Liver (tissue), 8 donors: ENCODE measurements at regions not wholly inside any gene's neighbourhood (a gene's known extent, or its start where the extent isn't known, plus 50 kb on each side); places are given as distances from the start of the nearest gene placed in this dataset.

Source experiments
- DNase-seq: peaks from one replicate; pipeline ENCODE4 v3.0.0-alpha.2; 2017; ENCODE audit warnings: low spot score
- H3K27ac ChIP-seq, 2 donors: one replicate each; pipeline ENCODE4 v1.7.0; 2013; ENCODE audit warnings: inconsistent platforms in 2 of 2, low read length in 2 of 2, control low read depth in 1 of 2, low read depth in 1 of 2, mild to moderate bottlenecking in 1 of 2
- H3K27me3 ChIP-seq, 4 donors: one replicate each; pipeline versions ENCODE4 v1.6.1 to v1.7.0; 2013; ENCODE audit warnings: low read length in 3 of 4, inconsistent platforms in 1 of 4, mild to moderate bottlenecking in 1 of 4, moderate library complexity in 1 of 4; ENCODE audit not compliant: control insufficient read depth in 4 of 4, insufficient read depth in 4 of 4
- H3K36me3 ChIP-seq, 4 donors: one replicate each; pipeline versions ENCODE4 v1.6.1 to v1.7.0; 2013; ENCODE audit warnings: low read length in 3 of 4, mild to moderate bottlenecking in 3 of 4, low read depth in 1 of 4, moderate library complexity in 1 of 4; ENCODE audit not compliant: control insufficient read depth in 4 of 4, insufficient read depth in 3 of 4
- H3K4me1 ChIP-seq, 4 donors: one replicate each; pipeline versions ENCODE4 v1.6.1 to v1.7.0; 2013; ENCODE audit warnings: low read length in 3 of 4, mild to moderate bottlenecking in 3 of 4, moderate library complexity in 1 of 4; ENCODE audit not compliant: control insufficient read depth in 4 of 4, insufficient read depth in 4 of 4
- H3K4me3 ChIP-seq, 3 donors: one replicate each; pipeline versions ENCODE4 v1.6.1 to v1.7.0; 2013; ENCODE audit warnings: low read length in 3 of 3, control low read depth in 1 of 3, low read depth in 1 of 3, mild to moderate bottlenecking in 1 of 3
- H3K9ac ChIP-seq, 2 donors: one replicate each; pipeline ENCODE4 v1.7.0; 2013; ENCODE audit warnings: low read length in 2 of 2, mild to moderate bottlenecking in 2 of 2, moderate library complexity in 2 of 2, control low read depth in 1 of 2, low read depth in 1 of 2
- H3K9me3 ChIP-seq, 4 donors: one replicate each; pipeline versions ENCODE4 v1.6.1 to v1.7.0; 2013; ENCODE audit warnings: low read length in 3 of 4; ENCODE audit not compliant: control insufficient read depth in 4 of 4
- CTCF ChIP-seq: fragments of 150-350 bp; IDR thresholded peaks from 2 replicates; pipeline ENCODE4 v1.5.1; 2017; ENCODE audit warnings: improper control_type of control experiment, low read depth, low read length; ENCODE audit not compliant: missing input control
- EGR1 ChIP-seq, 2 donors: IDR thresholded peaks; 2 replicates each; pipeline ENCODE4 v1.6.1; 2016 to 2018; ENCODE audit warnings: antibody characterized with exemption in 2 of 2, low read depth in 2 of 2
- FOXA1 ChIP-seq: IDR thresholded peaks from 2 replicates; pipeline ENCODE4 v1.6.1; 2016; ENCODE audit warnings: antibody characterized with exemption
- FOXA2 ChIP-seq: IDR thresholded peaks from 2 replicates; pipeline ENCODE4 v1.6.1; 2016; ENCODE audit warnings: antibody characterized with exemption
- GABPA ChIP-seq, 2 donors: IDR thresholded peaks in 1 of 2; conservative IDR thresholded peaks in 1 of 2; 2 replicates each; pipeline ENCODE4 v1.6.1; 2016; ENCODE audit warnings: antibody characterized with exemption in 2 of 2, mild to moderate bottlenecking in 1 of 2, moderate library complexity in 1 of 2
- HNF4A ChIP-seq, 2 donors: conservative IDR thresholded peaks; 2 replicates each; pipeline ENCODE4 v1.6.1; 2016; ENCODE audit warnings: antibody characterized with exemption in 2 of 2, mild to moderate bottlenecking in 2 of 2
- HNF4G ChIP-seq: IDR thresholded peaks from 2 replicates; pipeline ENCODE4 v1.6.1; 2016; ENCODE audit warnings: antibody characterized with exemption
- JUND ChIP-seq, 2 donors: IDR thresholded peaks; 2 replicates each; pipeline ENCODE4 v1.6.1; 2016; ENCODE audit warnings: antibody characterized with exemption in 2 of 2
- MAX ChIP-seq: IDR thresholded peaks from 2 replicates; pipeline ENCODE4 v1.6.1; 2016; ENCODE audit warnings: antibody characterized with exemption
- NR2F2 ChIP-seq: IDR thresholded peaks from 2 replicates; pipeline ENCODE4 v1.6.1; 2016; ENCODE audit warnings: antibody characterized with exemption
- RAD21 ChIP-seq, 2 donors: IDR thresholded peaks; 2 replicates each; pipeline ENCODE4 v1.6.1; 2016; ENCODE audit warnings: antibody characterized with exemption in 2 of 2, mild to moderate bottlenecking in 2 of 2
- RXRA ChIP-seq, 2 donors: IDR thresholded peaks; 2 replicates each; pipeline ENCODE4 v1.6.1; 2017 to 2018; ENCODE audit warnings: antibody characterized with exemption in 2 of 2, mild to moderate bottlenecking in 1 of 2
- SP1 ChIP-seq: IDR thresholded peaks from 2 replicates; pipeline ENCODE4 v1.6.1; 2018; ENCODE audit warnings: antibody characterized with exemption, mild to moderate bottlenecking
- TAF1 ChIP-seq: conservative IDR thresholded peaks from 2 replicates; pipeline ENCODE4 v1.6.1; 2016; ENCODE audit warnings: antibody characterized with exemption, mild to moderate bottlenecking
- YY1 ChIP-seq: IDR thresholded peaks from 2 replicates; pipeline ENCODE4 v1.6.1; 2016; ENCODE audit warnings: antibody characterized with exemption, mild to moderate bottlenecking
- WGBS: extraction: QIAGEN DNeasy Blood & Tissue Kit; methylation state at CpG from one replicate; pipeline ENCODE4 v1.1.7; 2013; 5-methylcytosine and 5-hydroxymethylcytosine counted together
- TF ChIP-seq, protein P1 (sequence below): IDR thresholded peaks from 2 replicates; pipeline ENCODE4 v1.6.1; 2016; ENCODE audit warnings: antibody characterized with exemption
- TF ChIP-seq, protein P2 (sequence below): IDR thresholded peaks from 2 replicates; pipeline ENCODE4 v1.6.1; 2016; ENCODE audit warnings: antibody characterized with exemption, mild to moderate bottlenecking
- TF ChIP-seq, protein P3 (sequence below): IDR thresholded peaks from 2 replicates; pipeline ENCODE4 v1.6.1; 2016; ENCODE audit warnings: antibody characterized with exemption
- donor health status: healthy.
- donor health status: healthy.
- donor health status: healthy.
- donor health status: healthy.
- donor health status: healthy.

DNA sequence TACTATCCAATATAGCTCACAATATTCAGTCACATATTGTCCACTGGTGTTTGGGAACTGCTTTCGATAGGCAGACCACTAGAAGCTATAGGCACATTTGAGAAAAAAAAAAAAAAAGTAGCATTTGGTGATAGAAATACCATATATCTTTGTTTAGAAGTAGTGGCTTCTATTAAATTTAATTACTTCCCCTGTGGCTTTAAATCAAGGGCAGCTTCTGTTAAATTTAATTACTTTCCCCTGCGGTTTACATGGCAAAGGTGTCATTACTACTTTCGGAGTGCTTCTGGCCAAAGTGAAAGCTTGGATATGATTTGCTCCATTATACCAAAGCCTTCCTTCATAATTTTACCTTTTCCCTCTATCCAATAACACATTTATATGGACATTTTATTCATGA is 229.9 kb downstream of the TTLL7 start:
- TF ChIP-seq, protein P1, sequence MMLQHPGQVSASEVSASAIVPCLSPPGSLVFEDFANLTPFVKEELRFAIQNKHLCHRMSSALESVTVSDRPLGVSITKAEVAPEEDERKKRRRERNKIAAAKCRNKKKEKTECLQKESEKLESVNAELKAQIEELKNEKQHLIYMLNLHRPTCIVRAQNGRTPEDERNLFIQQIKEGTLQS, result no peak
- peak overlapping the region; percentile 44 to 48 for H3K27ac ChIP-seq
- no peak for DNase-seq
- peak overlapping the region; percentile 20 to 32 (median 26) for H3K4me3 ChIP-seq
- 41% methylated on average over 3 of the region's 3 CpGs for WGBS
- H3K27me3 ChIP-seq, result no peaks in the 10 kb centered on the region
- no peaks in the 10 kb centered on the region for H3K36me3 ChIP-seq
- H3K9ac ChIP-seq, result peak overlapping the region in 1 of 2 donors; percentile 66
- no peaks in the 10 kb centered on the region for H3K9me3 ChIP-seq
- H3K4me1 ChIP-seq, result peaks cover 3 to 33% (median 23%) of the 10 kb centered on the region in 4 donors

GRCh38 chr1:83766241-83766691 is 232.7 kb downstream of the TTLL7 start:
- peak; percentile 79 to 85 for TF ChIP-seq HNF4A (conservative IDR thresholded peaks at IDR 0.05)
- TF ChIP-seq RXRA (IDR thresholded peaks at IDR 0.05), result no peak
- H3K36me3 ChIP-seq, result no peaks in the 10 kb centered on the region

GRCh38 chr1:83765125-83765524 is 233.8 kb downstream of the TTLL7 start:
- H3K27ac ChIP-seq, result no peak overlapping the region

More at GRCh38 chr1:83766241-83766691, 232.7 kb downstream of the TTLL7 start:
- no peaks in the 10 kb centered on the region for H3K9me3 ChIP-seq
- H3K27ac ChIP-seq, result peak overlapping the region in 1 of 2 donors; percentile 27
- DNase-seq, result no peak
- no peaks in the 10 kb centered on the region for H3K27me3 ChIP-seq
- H3K4me3 ChIP-seq, result peak overlapping the region in 2 of 3 donors; percentile 38 to 41
- H3K9ac ChIP-seq, result no peak overlapping the region
- H3K4me1 ChIP-seq, result peaks cover 2 to 53% (median 38%) of the 10 kb centered on the region in 4 donors
- WGBS, result 34% methylated on average over 1 of the region's 1 CpG

More at GRCh38 chr1:83765125-83765524, 233.8 kb downstream of the TTLL7 start:
- Histone ChIP-seq H3K36me3 (no peaks in the 10 kb centered on the region), H3K9me3 (no peaks in the 10 kb centered on the region), H3K27me3 (no peaks in the 10 kb centered on the region), H3K4me1 (peaks cover 2 to 58% (median 38%) of the 10 kb centered on the region in 4 donors), H3K9ac (no peak overlapping the region), H3K4me3 (peak overlapping the region in 1 of 3 donors; percentile 24)
- peak; percentile 79 for TF ChIP-seq SP1
- TF ChIP-seq, protein P2, sequence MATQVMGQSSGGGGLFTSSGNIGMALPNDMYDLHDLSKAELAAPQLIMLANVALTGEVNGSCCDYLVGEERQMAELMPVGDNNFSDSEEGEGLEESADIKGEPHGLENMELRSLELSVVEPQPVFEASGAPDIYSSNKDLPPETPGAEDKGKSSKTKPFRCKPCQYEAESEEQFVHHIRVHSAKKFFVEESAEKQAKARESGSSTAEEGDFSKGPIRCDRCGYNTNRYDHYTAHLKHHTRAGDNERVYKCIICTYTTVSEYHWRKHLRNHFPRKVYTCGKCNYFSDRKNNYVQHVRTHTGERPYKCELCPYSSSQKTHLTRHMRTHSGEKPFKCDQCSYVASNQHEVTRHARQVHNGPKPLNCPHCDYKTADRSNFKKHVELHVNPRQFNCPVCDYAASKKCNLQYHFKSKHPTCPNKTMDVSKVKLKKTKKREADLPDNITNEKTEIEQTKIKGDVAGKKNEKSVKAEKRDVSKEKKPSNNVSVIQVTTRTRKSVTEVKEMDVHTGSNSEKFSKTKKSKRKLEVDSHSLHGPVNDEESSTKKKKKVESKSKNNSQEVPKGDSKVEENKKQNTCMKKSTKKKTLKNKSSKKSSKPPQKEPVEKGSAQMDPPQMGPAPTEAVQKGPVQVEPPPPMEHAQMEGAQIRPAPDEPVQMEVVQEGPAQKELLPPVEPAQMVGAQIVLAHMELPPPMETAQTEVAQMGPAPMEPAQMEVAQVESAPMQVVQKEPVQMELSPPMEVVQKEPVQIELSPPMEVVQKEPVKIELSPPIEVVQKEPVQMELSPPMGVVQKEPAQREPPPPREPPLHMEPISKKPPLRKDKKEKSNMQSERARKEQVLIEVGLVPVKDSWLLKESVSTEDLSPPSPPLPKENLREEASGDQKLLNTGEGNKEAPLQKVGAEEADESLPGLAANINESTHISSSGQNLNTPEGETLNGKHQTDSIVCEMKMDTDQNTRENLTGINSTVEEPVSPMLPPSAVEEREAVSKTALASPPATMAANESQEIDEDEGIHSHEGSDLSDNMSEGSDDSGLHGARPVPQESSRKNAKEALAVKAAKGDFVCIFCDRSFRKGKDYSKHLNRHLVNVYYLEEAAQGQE, result no peak
- TF ChIP-seq RAD21 (IDR thresholded peaks at IDR 0.05), result peak; percentile 15 to 32
- peak in 1 of 2 donors; percentile 18 for TF ChIP-seq JUND (IDR thresholded peaks at IDR 0.05)
- TF ChIP-seq NR2F2, result no peak
- no peak for TF ChIP-seq EGR1 (IDR thresholded peaks at IDR 0.05; ENCODE audit: low read depth in 2 of 2)
- TF ChIP-seq YY1, result peak; percentile 15
- no peak for TF ChIP-seq CTCF
- TF ChIP-seq MAX, result no peak
- TF ChIP-seq TAF1, result no peak
- no peak for TF ChIP-seq FOXA1
- TF ChIP-seq RXRA (IDR thresholded peaks at IDR 0.05), result peak; percentile 28 to 39
- TF ChIP-seq HNF4A (conservative IDR thresholded peaks at IDR 0.05), result peak; percentile 56 to 66
- TF ChIP-seq, protein P1, result no peak
- TF ChIP-seq, protein P3, sequence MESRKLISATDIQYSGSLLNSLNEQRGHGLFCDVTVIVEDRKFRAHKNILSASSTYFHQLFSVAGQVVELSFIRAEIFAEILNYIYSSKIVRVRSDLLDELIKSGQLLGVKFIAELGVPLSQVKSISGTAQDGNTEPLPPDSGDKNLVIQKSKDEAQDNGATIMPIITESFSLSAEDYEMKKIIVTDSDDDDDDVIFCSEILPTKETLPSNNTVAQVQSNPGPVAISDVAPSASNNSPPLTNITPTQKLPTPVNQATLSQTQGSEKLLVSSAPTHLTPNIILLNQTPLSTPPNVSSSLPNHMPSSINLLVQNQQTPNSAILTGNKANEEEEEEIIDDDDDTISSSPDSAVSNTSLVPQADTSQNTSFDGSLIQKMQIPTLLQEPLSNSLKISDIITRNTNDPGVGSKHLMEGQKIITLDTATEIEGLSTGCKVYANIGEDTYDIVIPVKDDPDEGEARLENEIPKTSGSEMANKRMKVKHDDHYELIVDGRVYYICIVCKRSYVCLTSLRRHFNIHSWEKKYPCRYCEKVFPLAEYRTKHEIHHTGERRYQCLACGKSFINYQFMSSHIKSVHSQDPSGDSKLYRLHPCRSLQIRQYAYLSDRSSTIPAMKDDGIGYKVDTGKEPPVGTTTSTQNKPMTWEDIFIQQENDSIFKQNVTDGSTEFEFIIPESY, result peak; percentile 27
- TF ChIP-seq HNF4G, result peak; percentile 14
- TF ChIP-seq FOXA2, result peak; percentile 38
- no peak for TF ChIP-seq GABPA (IDR thresholded peaks at IDR 0.05 in 1 of 2, conservative IDR thresholded peaks at IDR 0.05 in 1 of 2)
- WGBS, result 30% methylated on average over 3 of the region's 3 CpGs
- no peak for DNase-seq
